CD14-positive monocyte (primary cell): ENCODE measurements at regions not wholly inside any gene's neighbourhood (a gene's known extent, or its start where the extent isn't known, plus 50 kb on each side); places are given as distances from the start of the nearest gene placed in this dataset.

ENCODE experiments used
- DNase-seq, 3 donors: peaks; one replicate each; pipeline ENCODE4 v3.0.0-alpha.2; 2011 to 2022
- H2AFZ ChIP-seq: 2 replicates; pipeline ENCODE4 v1.6.0; 2012; ENCODE audit warnings: mild to moderate bottlenecking, low read depth, low read length, inconsistent platforms; ENCODE audit not compliant: insufficient read depth, poor library complexity, severe bottlenecking
- H3K27ac ChIP-seq, 2 donors: 1 replicate in 1 of 2; 2 replicates in 1 of 2; pipeline ENCODE4 v1.5.1; 2012 to 2013; ENCODE audit warnings: low read length in 2 of 2, control low read depth in 1 of 2, inconsistent platforms in 1 of 2, low read depth in 1 of 2, mild to moderate bottlenecking in 1 of 2
- H3K27me3 ChIP-seq, 2 donors: one replicate each; pipeline versions ENCODE4 v1.6.0 to v1.6.1; 2011 to 2013; ENCODE audit warnings: low read length in 2 of 2; ENCODE audit not compliant: control insufficient read depth in 2 of 2, insufficient read depth in 2 of 2
- H3K36me3 ChIP-seq, 2 donors: replicated peaks in 1 of 2; 1 replicate in 1 of 2; 2 replicates in 1 of 2; pipeline versions ENCODE4 v1.5.1 to v1.6.1; 2012 to 2013; ENCODE audit warnings: low read length in 2 of 2, control low read depth in 1 of 2, inconsistent platforms in 1 of 2, mild to moderate bottlenecking in 1 of 2; ENCODE audit not compliant: insufficient read depth in 2 of 2, control insufficient read depth in 1 of 2
- H3K4me1 ChIP-seq, 2 donors: 1 replicate in 1 of 2; 2 replicates in 1 of 2; pipeline versions ENCODE4 v1.5.1 to v1.6.1; 2012 to 2013; ENCODE audit warnings: low read length in 2 of 2, control low read depth in 1 of 2, inconsistent platforms in 1 of 2, mild to moderate bottlenecking in 1 of 2, moderate library complexity in 1 of 2; ENCODE audit not compliant: insufficient read depth in 2 of 2, control insufficient read depth in 1 of 2
- H3K4me2 ChIP-seq: replicated peaks from 2 replicates; pipeline ENCODE3; 2012; ENCODE audit warnings: low read length, moderate library complexity, mild to moderate bottlenecking; ENCODE audit not compliant: poor library complexity, severe bottlenecking; ENCODE audit errors: extremely low read depth
- H3K4me3 ChIP-seq, 3 experiments: fragments of 200-600 bp in 1 of 3; sonication (generic) in 1 of 3; replicated peaks in 1 of 3; 1 replicate in 2 of 3; 2 replicates in 1 of 3; pipeline ENCODE4 v1.5.1; 2011 to 2013; ENCODE audit warnings: low read length in 3 of 3, mild to moderate bottlenecking in 3 of 3, control low read depth in 2 of 3, low read depth in 2 of 3, inconsistent platforms in 1 of 3, moderate library complexity in 1 of 3
- H3K79me2 ChIP-seq: 2 replicates; pipeline ENCODE4 v1.6.0; 2012; ENCODE audit warnings: mild to moderate bottlenecking, control low read depth, inconsistent platforms, low read length, moderate library complexity; ENCODE audit not compliant: insufficient read depth
- H3K9ac ChIP-seq: 2 replicates; pipeline ENCODE4 v1.6.0; 2017; ENCODE audit warnings: low read length, mild to moderate bottlenecking; ENCODE audit not compliant: insufficient read depth, poor library complexity, severe bottlenecking
- H3K9me3 ChIP-seq, 2 donors: replicated peaks in 1 of 2; 1 replicate in 1 of 2; 2 replicates in 1 of 2; pipeline versions ENCODE4 v1.5.1 to v1.6.1; 2012 to 2013; ENCODE audit warnings: low read length in 2 of 2, control low read depth in 1 of 2; ENCODE audit not compliant: control insufficient read depth in 1 of 2, insufficient read depth in 1 of 2
- H4K20me1 ChIP-seq: 2 replicates; pipeline ENCODE4 v1.6.0; 2012; ENCODE audit warnings: mild to moderate bottlenecking, low read length, control low read depth, moderate library complexity; ENCODE audit not compliant: insufficient read depth
- H3K27ac Mint-ChIP-seq, 7 donors: one replicate each; pipeline ENCODE4 v1.8.0; 2020; ENCODE audit warnings: mild to moderate bottlenecking in 7 of 7, mixed read lengths in 7 of 7, moderate library complexity in 6 of 7, inconsistent platforms in 2 of 7
- H3K27me3 Mint-ChIP-seq, 3 donors: one replicate each; pipeline ENCODE4 v1.8.0; 2021 to 2022; ENCODE audit warnings: low read depth in 3 of 3, mild to moderate bottlenecking in 3 of 3, mixed read lengths in 3 of 3, moderate library complexity in 3 of 3, inconsistent platforms in 1 of 3
- H3K36me3 Mint-ChIP-seq, 2 donors: one replicate each; pipeline ENCODE4 v1.8.0; 2020; ENCODE audit warnings: mixed read lengths in 2 of 2, inconsistent platforms in 1 of 2, mild to moderate bottlenecking in 1 of 2
- H3K4me1 Mint-ChIP-seq: one replicate; pipeline ENCODE4 v1.8.0; 2020; ENCODE audit warnings: mild to moderate bottlenecking, mixed read lengths
- H3K4me3 Mint-ChIP-seq, 2 donors: one replicate each; pipeline ENCODE4 v1.8.0; 2020; ENCODE audit warnings: mild to moderate bottlenecking in 2 of 2, mixed read lengths in 2 of 2, moderate library complexity in 1 of 2
- H3K9me3 Mint-ChIP-seq, 7 donors: one replicate each; pipeline ENCODE4 v1.8.0; 2020 to 2022; ENCODE audit warnings: mixed read lengths in 7 of 7, mild to moderate bottlenecking in 6 of 7, moderate library complexity in 6 of 7, inconsistent platforms in 2 of 7
- CTCF ChIP-seq: fragments of 200-600 bp; IDR thresholded peaks from one replicate; pipeline ENCODE4 v1.8.0; 2022; ENCODE audit warnings: antibody characterized with exemption, mild to moderate bottlenecking
- WGBS: methylation state at CpG from one replicate; pipeline ENCODE4 v1.1.5; 2013; ENCODE audit warnings: missing lambda C conversion rate; ENCODE audit not compliant: insufficient coverage; 5-methylcytosine and 5-hydroxymethylcytosine counted together
- intact Hi-C, 2 donors: fragments of 100-400 bp; cut with micrococcal nuclease; formaldehyde crosslinking; loops; one replicate each; pipeline versions ENCODE4 v1.15.0 to v1.15.1; 2023

- no peak overlapping the region for H3K27ac Mint-ChIP-seq
Observed at GRCh38 chr10:90018819-90019218, 317.4 kb downstream of the KIF20B start.

GRCh38 chr10:90020506-90020905, 319.1 kb downstream of the KIF20B start:
- H3K4me2 ChIP-seq = no peak overlapping the region
- no peaks in the 10 kb centered on the region for H3K36me3 Mint-ChIP-seq
- H3K27me3 ChIP-seq = no peaks in the 10 kb centered on the region
- no peaks in the 10 kb centered on the region for H3K9me3 ChIP-seq
- H3K36me3 ChIP-seq = no peaks in the 10 kb centered on the region
- H3K27ac Mint-ChIP-seq = no peak overlapping the region
- no peaks in the 10 kb centered on the region for H3K4me1 ChIP-seq
- peaks cover 0 to 5% (median 4%) of the 10 kb centered on the region in 7 donors for H3K9me3 Mint-ChIP-seq
- H3K4me1 Mint-ChIP-seq = no peaks in the 10 kb centered on the region
- H3K4me3 ChIP-seq = no peak overlapping the region
- DNase-seq = no peak
- no peak overlapping the region for H3K4me3 Mint-ChIP-seq
- H3K79me2 ChIP-seq = no peaks in the 10 kb centered on the region
- H2AFZ ChIP-seq = no peak overlapping the region
- no peak overlapping the region for H3K27ac ChIP-seq
- TF ChIP-seq CTCF = no peak
- no peak overlapping the region for H3K9ac ChIP-seq
- H4K20me1 ChIP-seq = no peaks in the 10 kb centered on the region
- H3K27me3 Mint-ChIP-seq = peaks cover 0 to 3% (median 0%) of the 10 kb centered on the region in 3 donors
- no CpG with 5 or more reads among the region's 2 CpGs for WGBS
- intact Hi-C loops = no loop called here

More at GRCh38 chr10:90018819-90019218, 317.4 kb downstream of the KIF20B start:
- H4K20me1 ChIP-seq = no peaks in the 10 kb centered on the region
- no peaks in the 10 kb centered on the region for H3K9me3 ChIP-seq
- no peak overlapping the region for H3K4me3 ChIP-seq
- intact Hi-C loops = no loop called here
- no peaks in the 10 kb centered on the region for H3K36me3 ChIP-seq
- TF ChIP-seq CTCF = no peak
- no peak overlapping the region for H3K9ac ChIP-seq
- no peaks in the 10 kb centered on the region for H3K4me1 ChIP-seq
- DNase-seq = no peak
- H2AFZ ChIP-seq = no peak overlapping the region
- Mint-ChIP-seq H3K9me3 (peaks cover 0 to 5% (median 1%) of the 10 kb centered on the region in 7 donors), H3K36me3 (no peaks in the 10 kb centered on the region), H3K4me1 (no peaks in the 10 kb centered on the region), H3K4me3 (no peak overlapping the region), H3K27me3 (peaks cover 0 to 3% (median 0%) of the 10 kb centered on the region in 3 donors)
- H3K4me2 ChIP-seq = no peak overlapping the region
- H3K27ac ChIP-seq = no peak overlapping the region
- no CpG with 5 or more reads among the region's 2 CpGs for WGBS
- H3K79me2 ChIP-seq = no peaks in the 10 kb centered on the region
- H3K27me3 ChIP-seq = no peaks in the 10 kb centered on the region
